HG02884 (cell line): ENCODE measurements at regions not wholly inside any gene's neighbourhood (a gene's known extent, or its start where the extent isn't known, plus 50 kb on each side); places are given as distances from the start of the nearest gene placed in this dataset.
"Not testable (repeated sequence)": the region's sequence is repeated elsewhere in the genome, so short reads cannot be mapped to it uniquely, and the experiment has no call there.

Experiments
- ATAC-seq: cut with Tn5 transposase; IDR thresholded peaks from one replicate; pipeline ENCODE4 v1.9.1; 2021; ENCODE audit warnings: mild to moderate bottlenecking, moderate library complexity; ENCODE audit not compliant: unreplicated experiment

DNA sequence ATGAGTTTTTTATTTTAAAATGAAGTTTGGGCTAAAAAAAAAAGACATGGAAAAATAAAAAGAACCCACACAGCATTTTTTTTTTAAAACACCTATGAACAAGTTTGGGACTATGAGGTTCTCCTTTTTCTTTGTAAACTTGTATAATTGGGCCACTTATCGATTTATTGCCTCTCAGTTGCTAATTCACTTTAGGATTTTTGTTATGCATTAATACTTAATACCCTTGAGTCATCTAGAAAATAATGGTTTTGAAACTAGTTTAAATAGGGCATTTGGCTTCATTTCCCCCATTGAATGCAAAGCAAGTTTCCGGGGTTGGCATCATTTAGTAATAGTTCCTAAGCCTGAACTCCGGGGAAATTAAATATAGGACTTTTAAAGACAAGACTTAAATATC is 312.8 kb upstream of the RGS6 start:
- ATAC-seq = no peak

DNA sequence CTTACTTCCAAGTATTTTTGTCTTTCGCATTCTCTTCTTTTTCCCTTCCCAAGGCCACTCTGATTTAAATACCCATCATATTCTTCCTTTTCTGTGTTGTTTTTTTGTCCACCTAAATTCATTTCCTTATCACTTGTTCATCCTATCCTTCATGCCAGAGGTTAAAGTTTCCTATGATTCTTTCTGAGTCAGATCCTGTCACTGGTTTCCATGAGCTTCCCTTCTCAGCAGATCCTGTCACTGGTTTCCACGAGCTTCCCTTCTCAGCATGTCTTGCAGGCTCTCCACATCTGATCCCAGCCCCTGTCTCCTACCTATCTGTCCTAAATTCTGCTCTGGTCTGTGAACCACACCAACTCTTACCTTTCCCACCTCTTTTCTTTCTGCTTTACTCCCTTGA is 311.8 kb upstream of the RGS6 start:
- no peak for ATAC-seq

DNA sequence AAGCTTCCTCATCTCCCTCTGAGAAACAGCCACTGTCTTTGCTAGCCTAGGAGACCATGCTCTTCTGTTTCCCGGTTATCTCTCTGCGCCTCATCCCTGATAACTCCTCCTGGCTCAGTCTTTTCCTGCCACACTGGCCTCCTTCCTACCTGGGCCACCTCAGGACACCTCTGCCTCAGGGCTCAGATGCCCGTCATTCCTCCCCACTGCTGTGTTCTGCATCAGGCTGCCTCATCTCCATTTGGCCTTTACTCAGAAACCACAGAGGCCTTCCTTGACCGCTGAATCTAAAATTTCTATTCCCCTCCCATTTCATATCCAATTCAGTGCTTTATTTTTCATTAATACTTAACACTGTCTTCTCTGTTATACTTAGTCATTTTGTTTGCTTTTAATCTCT is 311.0 kb upstream of the RGS6 start:
- no peak for ATAC-seq

DNA sequence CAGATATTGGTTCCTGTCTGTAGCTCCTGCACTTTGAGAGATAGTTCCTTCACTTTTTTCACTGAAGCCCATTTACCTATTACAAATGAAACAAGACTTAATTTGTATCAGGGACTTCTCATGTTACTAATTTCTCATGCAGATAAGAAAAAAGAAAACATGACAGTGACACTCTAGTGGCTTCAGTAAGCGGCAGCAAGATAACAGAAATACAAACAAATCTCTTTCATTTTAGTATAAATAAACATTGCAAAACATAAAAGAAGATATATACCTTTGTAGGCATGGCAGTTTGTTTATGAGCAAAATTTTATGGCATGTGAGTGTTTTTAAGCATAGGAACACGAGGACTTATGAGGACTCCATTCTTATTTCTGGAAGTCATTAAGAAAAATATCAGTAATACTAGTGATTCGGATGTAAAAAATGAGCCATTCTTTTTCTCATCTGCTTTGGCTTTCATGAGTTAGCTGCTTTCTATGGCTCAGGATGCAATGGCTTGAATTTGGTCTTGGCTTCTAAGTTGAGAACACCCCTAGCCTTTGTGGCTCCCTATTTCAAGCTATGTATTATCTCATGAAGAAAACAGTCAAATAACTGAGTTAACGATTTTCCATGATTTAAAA is 310.1 kb upstream of the RGS6 start:
- ATAC-seq = no peak

DNA sequence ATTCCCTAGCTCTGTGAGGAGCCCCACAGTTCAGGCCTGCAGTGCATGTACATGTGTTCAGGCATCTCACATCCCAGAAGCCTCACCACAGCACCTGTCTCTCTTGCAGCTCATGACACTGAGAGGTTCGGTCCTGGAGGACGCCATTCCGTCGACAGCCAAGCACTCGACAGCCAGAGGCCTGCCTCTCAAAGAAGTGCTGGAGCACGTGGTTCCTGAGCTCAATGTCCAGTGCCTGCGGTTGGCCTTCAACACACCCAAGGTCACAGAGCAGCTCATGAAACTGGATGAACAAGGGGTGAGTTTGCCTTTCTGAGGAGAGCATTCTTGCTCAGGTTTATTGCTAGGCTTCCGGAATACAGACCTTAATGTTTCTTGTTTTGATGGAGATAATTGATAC is 308.3 kb upstream of the RGS6 start:
- no peak for ATAC-seq

DNA sequence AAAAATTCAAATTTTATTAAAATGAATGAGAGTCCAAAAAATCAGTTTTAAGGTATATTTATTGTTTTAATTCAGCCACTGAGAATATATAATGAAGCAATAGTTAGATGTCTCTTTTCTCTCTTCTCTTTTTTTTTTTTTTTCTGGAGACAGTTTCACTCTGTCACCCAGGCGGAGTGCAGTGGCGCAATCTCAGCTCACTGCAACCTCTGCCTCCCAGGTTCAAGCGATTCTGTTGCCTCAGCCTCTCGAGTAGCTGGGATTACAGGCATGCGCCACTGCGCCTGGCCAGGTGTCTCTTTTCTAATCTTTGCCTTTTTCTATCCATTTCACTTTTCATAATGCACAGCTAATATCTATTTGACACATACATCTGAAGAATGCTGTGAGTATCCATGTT is 307.1 kb upstream of the RGS6 start:
- no peak for ATAC-seq

DNA sequence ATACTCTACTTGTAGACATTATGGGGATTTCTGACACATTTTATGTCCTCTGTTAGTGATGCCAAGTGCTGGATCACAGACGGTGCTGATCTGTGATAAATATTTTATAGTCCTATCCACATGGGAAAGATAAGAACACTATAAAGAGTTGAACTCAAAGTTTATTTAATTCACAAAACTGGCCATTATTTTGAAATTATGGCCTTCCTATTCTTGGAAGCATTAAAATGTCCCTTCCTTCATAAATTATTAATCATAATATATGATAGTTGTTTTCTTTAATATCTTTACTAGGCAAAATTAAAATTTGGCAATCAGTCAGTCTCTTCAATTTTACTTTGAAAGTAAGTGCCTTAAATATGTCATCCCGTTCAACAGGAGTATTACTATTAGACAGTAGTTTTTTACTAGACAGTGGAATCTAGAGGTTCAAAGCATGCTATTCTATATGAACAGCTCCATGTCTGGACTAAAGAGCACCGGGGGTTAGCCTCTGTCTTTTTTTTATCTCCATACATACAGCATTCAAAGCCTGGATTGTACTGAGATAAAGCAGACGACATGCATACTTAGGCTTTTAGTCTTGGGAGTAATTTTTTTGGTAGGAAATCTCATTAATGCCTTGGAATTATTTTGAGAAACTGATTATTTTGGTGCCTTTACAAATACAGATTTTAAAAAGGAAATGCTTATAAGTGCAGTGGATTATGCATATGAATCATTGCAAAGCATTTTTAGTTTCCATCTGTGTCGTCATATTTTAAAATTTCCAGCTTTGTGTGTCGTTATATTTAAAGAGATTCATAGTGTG is 306.1 kb upstream of the RGS6 start:
- no peak for ATAC-seq

DNA sequence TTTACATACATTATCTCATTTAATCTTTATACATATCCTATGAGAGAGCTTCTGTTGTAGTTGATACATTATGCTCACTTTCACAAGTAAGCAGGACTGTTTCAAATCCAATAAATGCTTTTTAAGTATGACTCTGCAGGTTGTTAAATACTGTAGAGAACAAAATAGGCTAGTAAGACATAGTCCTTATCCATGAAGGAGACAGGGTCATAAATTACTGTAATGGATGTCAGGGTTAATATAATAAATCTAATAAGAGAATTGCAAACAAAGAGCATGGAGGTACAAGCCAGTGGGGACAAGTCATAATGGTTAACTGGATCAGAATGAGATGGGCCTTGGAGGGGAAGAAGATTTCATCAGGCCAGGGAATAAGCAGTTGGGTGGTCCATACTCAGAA is 303.8 kb upstream of the RGS6 start:
- ATAC-seq = no peak

DNA sequence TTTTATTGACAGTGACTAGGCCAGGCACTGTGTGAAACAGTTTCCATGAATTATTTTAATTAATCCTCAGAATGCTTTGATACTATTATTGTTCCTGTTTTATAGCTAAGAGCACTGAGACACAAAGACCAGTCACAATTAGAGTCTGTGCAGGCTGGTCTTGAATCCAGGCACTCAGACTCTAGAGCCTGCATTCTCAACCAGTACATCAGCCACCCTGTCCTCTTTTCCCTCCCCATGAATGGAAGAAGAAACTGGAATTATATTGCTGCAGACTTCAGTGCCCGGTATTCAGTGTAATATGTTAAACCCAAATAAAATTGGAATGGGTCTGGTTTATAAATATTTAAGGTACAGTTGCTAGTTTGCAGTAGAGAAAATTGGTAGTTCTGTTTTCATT is 303.0 kb upstream of the RGS6 start:
- ATAC-seq = no peak

DNA sequence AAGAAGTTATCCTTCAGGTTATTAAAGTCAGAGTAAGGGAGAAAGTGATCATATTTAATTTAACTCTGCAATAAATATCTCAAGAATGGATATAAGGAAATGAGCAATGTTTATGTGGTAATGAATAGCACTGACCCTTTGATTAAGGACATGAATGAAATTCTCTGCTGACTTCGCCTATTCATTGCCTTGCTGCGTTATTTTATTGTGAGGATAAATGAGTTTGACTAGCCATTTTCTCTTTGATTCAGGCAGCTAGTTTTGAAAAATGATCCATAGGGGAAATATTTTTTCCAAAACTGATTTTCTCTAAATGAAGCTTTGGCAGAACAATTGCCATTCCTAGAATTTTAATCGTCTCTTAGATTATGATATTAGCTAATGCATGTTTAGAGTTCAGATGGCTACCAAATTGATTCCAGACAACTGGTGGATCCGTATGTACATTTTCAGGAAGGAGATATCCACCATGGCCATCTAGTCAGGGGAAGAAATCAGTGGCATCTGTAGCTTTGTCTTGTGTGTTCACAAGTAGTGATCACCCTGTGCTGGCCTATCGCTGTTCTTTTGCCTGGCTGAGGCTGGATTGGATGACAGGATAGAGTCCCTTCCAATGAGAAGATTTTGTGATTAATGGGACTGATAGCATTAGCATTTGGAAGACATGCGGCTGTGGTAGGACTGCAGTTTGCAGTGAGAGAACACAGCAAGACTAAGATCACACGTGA is 302.3 kb upstream of the RGS6 start:
- ATAC-seq = no peak

DNA sequence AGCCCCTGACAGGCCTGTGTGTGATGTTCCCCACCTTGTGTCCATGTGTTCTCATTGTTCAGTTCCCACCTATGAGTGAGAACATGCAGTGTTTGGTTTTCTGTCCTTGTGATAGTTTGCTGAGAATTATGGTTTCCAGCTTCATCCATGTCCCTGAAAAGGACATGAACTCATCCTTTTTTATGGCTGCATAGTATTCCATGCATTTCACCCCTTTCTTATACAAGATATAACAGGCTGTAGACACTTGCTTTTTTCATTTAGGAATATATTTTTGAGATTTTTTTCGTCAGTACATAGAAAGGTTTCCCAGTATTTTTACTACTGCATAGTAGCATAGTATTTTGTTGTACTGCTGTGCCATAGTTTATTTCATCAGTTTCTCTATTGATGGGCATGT is 301.2 kb upstream of the RGS6 start:
- not testable (repeated sequence) for ATAC-seq

DNA sequence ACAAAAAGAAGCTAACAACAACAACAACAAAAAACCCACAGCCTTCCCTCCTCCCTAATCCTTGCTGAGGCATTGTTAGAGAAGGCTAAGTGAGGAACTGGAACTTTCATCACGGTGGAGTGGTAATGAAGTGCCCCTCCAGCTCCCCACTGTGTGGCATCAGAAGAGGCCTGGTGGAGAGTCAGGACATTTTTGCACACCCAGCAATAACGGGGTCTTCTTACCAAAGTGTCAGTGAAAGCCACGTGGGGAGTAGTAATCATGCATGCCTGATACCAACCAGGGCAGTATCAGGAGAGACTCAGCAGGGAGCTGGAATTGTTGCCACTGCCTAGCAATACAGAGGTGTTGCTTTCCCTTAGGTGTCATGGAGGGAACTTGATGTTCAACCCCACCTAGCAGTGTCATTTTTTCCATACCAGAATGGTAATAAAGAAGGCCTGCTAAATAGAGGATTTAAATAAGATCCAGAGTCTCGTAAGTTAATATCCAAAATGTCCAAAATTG is 299.7 kb upstream of the RGS6 start:
- no peak for ATAC-seq

DNA sequence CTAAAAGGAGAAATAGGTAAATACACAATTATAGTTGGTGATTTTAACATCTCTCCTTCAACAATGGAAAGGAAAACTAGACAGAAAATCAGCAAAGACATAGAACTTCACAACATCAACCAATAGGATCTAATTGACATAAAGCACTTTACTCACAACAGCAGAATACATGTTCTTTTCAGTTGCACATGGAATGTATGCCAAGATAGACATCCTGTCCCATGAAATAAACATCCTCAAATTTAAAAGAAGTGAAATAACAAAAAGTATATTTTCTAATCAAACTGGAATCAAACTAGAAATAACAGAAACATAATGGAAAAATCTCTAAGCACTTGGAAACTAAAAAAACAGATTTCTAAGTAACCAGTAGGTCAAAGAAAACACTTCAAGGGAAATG is 296.2 kb upstream of the RGS6 start:
- no peak for ATAC-seq

DNA sequence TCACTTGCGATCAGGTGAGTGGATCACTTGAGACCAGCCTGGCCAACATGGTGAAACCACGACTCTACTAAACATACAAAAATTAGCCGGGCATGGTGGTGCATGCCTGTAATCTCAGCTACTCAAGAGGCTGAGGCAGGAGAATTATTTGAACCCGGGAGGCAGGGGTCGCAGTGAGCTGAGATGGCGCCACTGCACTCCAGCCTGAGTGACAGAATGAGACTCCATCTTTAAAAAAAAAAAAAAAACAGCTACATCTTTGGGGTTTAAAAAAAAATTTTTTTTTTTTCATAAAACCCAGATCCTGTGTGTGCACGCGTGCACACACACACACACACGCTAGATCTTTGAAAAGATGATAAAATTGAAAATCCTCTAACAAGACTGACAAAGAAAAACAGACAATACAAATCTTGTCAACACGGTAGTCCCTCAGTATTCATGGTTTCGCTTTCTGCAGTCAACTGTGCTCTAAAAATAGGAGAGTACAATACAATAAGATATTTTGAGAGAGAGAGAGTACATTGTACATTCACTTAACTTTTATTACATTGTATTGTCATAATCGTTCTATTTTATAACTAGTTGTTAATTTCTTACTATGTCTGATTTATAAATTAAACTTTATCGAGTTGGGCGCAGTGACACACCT is 295.3 kb upstream of the RGS6 start:
- no peak for ATAC-seq

DNA sequence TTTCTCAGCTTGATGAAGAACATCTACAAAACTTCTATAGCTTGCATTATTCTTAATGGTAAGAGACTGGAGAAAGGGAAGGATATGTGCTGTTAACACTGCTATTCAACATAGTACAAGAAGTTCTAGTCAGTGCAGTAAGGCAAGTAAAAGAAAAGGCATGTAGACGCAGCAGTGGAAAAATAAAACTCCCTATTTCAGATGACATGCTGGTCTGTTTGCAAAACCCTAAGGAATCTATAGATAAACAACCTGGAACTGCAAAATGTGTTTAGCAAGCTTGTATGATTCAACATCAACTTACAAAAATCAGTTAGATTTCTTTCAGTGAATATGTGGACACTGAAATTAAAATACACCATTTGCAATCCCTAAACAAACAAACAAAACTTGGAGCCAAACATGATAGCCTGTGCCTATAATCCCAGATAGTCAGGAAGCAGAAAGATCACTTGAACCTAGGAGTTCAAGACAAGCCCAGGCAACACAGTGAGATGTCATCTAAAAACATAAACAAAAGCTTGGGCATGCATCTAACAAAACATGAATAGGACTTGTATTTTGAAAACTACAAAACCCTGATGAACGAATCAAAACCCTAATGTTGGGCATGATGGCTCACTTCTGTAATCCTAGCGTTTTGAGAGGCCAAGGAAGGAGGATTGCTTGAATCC is 293.6 kb upstream of the RGS6 start:
- no peak for ATAC-seq

DNA sequence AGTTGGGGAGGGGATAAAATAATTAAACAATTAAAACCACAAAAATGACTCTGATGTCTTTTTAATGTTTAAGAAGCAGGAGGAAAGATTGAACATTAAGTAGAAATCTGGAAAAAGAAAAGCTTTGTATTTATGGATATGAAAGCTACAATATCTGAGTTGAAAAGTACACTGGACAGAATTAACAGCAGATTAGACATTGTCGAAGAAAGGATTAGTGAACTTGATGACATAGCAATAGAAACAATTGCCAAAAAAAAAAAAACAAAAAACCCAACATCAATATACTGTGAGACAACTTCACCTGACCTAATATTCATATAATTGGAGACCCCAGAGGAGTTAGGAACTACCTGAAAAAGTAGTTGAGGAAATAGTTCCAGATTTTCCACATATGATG is 289.5 kb upstream of the RGS6 start:
- ATAC-seq = no peak

DNA sequence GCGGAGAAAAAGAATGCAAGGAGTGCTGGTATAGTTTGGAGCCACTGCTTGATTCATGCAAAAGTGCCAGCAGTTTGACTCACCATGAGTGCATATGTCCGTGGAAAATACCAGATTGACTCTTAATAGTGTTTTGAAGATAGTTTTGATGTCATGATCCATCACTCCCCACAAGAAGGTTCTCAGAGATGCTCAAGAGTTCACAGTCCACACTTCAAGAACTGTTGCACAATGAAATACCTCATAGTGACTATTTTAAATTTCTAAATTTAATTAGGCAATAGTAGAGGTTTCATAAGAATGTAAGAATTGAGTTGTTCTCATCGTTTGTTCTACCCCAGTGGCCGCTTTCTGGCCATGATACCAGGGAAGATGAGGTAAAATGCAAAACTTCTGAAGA is 286.6 kb upstream of the RGS6 start:
- ATAC-seq = no peak

DNA sequence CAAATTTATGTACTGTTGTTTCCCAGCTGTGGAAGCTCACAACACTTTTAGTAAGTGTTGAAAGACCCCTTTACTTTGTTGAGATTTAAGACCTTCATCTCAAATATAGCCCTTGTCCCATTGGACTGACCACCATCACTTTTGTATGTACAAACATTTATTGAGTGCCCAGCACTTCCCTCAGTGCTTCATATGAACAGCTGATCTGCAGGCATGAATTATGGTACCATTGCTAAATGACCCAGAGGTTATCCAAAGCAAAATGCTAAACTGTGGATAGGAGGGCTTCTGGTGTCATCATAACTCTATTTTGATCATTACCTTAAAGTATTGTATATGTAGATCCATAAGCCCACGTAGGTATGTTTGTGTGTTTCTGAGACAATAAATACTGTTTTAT is 285.7 kb upstream of the RGS6 start:
- no peak for ATAC-seq

DNA sequence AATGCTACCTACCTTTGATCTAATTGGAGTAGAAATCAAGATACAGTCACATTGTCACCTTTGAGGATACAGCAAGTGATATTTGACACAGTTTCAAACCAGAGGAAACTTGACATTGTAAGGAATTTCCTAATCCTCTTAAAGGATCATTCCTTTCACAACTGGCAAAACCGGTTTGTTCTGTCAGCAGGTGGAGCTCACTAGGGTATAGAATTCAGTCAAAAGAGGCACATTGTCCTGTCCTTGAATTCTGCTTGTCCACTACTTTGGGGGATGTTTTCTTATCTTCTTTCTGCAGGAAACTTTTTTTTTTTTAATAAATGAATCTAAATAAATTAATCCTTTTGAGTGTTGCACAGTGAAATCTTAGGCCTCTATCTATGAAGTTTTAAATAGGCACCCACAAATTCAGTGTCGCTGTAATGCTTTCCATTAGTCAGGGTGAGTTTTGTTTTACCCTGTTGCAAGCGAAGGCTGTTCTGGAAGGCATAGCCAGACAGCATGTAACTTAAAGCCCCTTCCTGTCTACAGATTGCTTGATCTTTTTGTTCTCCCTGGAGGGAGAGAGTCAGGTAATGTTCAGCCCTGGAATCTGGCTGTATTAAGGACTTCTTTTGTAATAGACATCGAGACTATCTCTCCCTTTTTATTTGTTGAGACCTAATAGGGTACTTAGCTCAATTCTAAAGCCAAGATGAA is 285.0 kb upstream of the RGS6 start:
- ATAC-seq = no peak

DNA sequence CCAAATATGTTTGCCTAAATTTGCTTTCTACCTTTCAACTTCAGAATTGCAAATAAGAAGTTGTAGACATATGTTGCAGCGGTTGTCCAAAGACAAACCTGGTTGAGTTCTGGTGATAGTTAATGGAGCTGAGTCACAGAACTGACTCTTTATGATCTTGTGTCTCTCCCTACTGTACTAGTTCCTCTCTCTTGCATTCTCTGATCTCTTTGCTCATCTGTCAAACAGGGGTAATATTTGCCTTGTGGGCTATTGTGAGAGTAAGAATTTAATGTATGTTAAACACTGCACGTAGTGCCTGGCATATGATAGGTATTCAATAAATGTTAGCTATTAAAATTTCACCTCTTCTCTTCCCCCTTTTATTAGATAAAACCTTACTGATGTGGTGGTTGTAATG is 283.5 kb upstream of the RGS6 start:
- no peak for ATAC-seq
